ENCODE measurements at regions not wholly inside any gene's neighbourhood (a gene's known extent, or its start where the extent isn't known, plus 50 kb on each side); places are given as distances from the start of the nearest gene placed in this dataset.

- TF ChIP-seq POLR2AphosphoS5 (IDR thresholded peaks at IDR 0.05; ENCODE audit: low read depth, low read length) (no peak), POLR2A (IDR thresholded peaks at IDR 0.05; ENCODE audit: low read depth, low read length) (no peak)
Measured at GRCh38 chr4:43399726-43400125, 507.2 kb downstream of the GRXCR1 start.

Measured in GM12892 (cell line).